ENCODE measurements at regions not wholly inside any gene's neighbourhood (a gene's known extent, or its start where the extent isn't known, plus 50 kb on each side); places are given as distances from the start of the nearest gene placed in this dataset.

DNA sequence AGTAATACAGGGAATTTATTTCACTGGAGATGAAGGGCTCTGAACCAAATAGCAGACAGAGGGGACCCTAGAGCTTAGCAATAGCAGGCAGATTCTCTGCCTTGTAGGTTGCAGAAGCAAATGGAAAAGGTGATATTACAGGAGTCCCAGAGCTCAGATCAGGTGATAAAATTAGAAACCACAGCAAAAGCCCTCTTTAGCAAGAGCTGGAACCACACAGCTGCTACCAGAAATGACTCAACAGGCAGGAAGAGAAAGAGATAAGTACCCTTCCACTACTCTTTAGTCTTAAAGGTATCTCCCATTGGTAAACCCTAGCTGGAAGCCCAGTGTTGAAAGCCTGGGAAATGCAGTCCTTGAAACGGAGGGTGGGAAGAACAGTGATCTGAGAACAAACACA is 535.6 kb upstream of the GHITM start:
- no peak for DNase-seq

DNA sequence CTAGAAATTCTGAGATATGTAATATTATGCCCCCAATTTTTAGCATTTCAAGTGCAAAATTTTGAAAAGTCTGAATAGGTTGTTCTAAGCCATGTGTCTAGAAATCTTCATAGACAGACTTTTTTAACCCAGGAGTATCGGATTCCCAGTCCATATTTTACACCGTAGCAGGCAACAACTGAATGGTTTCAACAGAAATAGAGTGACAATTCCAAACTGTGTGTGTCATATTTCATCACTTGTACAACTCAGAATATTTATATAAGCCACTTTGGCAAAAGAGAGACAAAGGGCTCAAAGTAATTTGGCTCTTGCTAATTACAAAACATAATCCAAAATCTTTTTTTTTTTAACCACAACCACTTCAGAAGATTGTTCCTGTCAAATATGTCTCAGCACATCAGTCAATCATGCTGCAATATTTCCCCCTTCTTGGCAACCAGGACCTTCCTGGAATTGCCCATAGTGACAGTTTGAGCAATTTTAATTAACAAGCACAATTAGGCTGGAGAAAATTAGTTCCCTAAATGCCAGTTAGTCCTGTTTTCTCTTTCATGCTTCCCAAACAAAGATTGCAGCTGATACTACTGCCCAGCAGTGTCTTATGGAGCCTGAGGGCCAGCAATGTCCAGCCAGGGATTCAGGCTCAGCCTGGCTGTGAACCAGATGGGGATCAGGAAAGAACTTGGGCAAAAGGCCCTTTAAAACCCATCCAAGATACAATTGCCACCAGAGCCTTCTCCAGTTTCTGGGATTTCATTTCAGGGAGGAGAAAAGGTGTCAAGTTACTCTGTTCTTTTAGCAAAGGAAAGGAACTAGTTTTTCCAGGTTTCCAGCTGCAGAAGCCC is 533.3 kb upstream of the GHITM start:
- DNase-seq, result no peak

DNA sequence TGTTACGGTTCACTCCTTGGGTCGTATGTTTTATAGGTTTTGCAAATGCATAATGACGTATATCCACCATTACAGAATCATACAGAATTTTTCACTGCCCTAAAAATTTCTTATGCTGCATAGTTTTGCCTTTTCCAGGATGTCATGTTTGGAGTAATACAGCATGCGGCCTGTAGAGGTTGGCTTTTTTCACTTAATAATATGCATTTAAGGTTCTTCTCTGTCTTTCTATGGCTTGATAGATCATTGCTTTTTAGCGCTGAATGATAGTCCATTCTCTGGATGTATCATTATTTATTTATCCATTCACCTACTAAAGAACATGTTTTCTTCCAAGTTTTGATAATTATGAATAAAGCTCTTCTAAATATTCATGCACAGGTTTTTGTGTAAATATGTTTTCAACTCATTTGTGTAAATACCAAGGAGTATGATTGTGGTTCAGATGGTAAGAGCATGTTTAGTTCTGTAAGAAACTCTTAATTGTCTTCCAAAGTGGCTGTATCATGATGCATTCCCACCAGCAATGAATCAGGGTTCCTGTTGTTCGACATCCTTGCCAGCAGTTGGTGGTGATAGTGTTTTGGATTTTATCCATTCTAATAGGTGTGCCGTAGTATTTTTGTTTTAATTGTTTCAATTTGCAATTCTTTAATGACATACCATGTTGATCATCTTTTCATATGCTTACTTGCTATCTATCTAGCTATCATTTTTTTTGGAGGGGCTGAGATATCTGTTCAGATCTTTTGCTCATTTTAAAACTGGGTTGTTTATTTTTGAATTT is 531.2 kb upstream of the GHITM start:
- DNase-seq, result no peak

DNA sequence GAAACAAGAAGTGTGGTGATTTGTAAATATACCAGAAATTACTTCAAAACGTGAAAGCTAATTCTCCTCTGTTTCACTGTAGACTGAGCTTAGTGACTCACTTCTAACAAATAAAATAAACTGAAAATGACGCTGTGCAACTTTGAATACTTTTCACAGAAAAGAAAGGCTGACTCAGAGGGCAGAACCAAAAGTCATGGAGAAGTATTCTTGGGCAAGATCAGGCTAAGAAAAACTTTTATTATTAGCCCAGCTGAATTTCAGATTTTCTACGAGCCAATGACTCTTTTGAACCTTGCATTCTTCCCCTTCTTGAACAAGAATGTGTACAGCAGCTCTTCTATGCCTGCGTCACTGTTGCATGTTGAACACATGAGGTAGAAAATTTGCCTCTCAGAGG is 527.3 kb upstream of the GHITM start:
- DNase-seq, result no peak

DNA sequence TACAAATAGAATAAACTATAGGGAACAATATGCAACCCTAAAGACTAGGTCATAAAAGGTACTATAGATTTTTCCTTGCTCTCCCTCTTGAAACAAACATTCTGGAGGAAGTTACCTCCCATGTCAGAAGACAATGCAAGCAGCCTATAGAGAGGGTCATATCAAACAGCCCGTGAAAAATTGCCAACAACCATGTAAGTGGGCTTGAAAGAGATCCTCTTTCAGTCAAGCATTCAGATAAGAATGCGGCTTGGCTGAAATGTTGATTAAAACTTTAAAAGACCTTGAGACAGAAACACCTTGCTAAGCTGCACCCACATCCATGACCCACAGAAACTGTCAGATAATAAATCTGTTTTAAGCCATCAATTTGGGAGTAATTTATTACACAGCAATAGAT is 526.6 kb upstream of the GHITM start:
- no peak for DNase-seq

DNA sequence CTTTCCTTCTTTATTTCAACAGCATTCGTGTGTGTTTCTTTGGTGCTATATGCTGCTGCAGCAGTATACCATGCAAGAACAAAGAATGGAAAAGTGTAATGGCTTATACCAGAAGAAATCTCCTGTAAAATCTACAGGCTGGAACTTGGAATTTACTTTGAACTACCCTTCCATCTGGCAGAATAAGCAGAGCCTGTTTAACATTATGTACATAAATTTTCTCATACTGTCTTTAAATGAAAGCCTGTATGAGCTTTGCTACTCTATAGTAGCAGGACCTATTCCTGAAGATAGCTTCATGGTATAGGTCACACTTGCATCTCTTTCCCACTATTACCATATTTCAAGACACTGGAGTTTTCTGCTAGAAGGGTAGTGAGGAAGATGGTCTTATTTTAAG is 522.1 kb upstream of the GHITM start:
- no peak for DNase-seq

DNA sequence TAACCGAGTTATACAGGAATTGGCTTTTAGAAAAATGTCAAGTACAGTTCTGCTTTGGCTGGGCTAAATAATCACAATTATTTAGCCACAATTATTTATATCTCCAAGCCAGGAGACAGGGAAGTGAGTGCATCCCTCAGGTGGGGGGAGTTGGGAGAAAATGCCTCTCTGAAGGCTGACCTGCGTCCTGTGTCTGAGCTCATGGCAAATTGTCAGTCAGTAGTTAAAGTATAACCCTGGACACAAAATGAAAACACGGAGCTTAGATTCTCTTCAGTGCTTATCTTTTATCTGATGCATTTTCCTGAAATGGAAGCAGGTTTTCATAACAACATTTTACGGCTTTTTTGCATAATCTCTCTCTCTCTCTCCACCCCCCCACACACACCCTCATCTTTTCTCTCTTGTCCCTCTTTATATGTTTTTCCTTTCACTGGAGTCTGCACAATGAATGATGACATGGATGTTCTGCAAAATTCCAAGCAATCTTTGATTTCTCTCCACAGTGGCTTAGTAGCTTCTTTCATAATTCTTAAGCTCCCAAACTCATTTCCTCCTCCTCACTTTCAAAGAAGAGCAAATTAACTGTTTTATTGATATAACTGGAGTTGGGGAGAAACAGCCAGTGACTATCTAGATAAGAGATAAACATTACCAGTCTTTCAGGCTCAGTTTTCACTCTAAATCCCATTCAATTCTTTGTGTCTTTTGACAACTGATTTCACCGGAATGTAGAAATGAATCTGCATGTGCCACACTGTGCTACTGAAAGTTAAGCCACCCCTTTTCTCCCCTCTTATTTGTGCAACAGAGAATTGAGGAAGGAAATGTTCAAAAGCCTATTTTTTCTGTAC is 521.4 kb upstream of the GHITM start:
- no peak for DNase-seq

DNA sequence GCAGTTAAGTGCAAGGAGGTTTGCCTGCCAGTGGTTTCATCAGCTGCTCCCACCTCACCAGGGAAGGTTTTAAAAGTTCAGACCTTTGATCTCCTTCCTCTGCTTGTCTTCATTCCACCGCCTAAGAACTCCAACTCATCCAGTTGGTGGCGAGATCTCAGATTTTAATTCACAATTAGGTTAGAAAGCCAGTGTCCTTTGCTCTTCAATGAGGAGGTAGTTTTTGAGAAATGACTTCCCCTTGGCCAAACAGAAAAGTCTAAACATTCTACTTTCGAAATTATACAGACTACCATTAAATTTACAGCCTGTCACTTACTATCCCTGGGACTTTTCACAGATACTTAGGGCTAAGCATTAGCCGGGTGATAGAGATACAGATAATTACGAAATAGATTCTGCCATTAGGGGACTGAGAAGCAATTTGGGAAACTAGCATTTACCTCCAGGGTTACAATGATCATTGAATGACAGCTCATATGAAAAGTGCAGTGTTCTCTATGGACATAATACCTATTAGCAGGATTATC is 513.4 kb upstream of the GHITM start:
- no peak for DNase-seq

DNA sequence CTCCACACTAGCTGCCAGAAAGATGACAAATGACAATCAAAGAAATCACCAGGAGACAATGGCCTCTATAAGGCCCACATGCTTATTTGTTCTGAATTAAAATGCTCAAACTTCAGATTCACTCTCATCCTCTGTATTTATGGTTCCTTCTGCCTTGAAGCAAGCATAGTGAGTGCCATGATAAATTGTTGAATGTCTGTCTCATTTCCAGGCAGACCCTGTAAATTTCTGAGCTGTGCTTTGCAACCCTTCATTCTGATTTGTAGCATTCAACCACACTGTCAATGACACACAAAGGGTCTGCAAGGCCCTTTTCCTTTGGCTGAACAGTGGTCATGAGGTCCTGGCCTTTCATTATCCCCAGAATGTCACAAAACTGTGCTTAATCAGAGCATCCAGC is 506.6 kb upstream of the GHITM start:
- no peak for DNase-seq

DNA sequence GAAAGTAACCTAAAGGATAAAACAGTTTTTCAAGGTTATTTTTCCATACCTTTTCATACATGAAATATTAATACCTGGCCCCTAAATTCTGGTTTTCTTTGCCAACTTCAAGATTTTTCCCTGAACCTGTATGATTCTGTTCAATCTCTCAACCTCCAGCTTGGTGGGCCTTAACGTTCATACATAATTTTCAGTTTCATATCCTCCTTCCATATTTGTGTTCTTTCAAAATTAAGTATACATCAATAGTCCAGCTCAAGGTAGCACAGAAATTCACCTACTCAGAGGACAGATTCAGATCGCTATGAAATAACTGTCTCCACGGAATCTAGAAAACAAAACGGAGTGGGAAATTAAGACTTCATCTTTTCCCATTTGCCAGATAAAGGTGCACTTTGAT is 505.8 kb upstream of the GHITM start:
- DNase-seq, result no peak

DNA sequence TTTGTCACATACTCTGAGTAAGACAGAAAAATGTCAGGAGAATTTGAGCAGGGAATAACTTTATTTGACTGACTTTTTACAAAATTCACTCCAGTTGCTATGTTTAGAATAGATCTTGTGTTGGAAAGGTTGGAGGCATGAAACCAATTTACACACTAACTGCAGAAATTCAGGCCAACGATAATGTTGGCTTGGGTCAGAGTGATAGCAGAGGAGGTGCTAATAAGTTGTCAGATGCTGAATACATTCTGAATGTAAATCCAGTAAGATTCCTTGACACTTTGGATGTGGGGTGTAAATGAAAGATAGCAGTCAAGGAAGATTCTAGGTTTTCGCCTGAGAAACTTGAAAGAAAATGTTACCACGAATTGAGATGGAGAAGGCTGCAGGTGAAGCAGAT is 502.5 kb upstream of the GHITM start:
- DNase-seq, result no peak

DNA sequence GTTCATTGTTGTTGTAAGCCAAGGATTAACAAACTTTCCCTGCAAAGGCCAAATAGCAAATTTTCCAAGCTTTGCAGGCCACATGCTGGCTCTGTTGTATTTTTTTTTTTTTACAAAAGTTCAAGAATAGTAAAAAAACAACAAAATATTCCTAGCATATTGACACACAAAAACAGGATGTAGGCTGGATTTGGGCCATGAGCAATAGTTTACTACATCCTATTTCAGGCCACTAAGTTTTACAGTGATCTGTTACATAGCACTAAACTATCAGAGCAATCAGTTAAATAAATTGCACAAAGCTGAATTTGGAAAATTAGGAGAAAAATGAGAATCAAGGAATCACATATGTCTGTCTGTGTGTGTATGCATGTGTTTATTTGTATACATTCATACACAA is 491.8 kb upstream of the GHITM start:
- no peak for DNase-seq

DNA sequence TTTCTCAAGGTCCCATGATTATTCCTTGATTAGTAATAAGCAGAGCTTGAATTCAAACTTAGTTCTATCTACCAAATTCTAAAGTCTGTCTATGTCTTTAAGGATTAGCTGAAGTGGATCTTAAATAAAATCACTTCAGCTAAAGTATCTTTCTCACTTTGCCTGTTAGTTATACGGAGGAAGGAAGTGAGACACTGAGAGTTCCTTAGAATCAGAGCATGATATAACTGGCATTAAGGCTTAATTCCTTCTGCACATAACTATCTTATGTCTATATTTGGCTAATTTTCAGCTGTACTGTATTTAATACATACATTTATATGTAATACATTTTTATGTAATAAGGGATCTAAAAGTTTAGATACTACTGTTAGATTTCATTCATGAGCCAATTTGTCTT is 491.1 kb upstream of the GHITM start:
- no peak for DNase-seq

DNA sequence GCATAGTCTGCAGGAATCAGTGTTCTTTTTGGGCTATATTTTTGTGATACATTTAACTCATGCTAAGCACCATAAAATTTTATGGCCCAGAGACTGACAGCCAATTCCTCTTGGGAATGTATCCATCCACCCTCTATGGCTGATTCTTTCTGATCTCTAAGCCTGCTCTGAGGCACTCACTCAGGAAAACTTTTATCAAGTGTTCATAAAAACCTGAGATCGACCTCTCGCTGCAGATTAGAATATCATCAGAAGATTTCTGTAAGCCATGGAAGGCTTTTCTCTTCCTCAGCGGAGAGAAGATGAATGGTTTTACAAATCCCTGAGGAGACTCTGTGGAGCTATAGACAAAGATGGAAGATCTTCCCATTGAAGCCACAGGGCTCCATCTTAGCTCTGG is 489.8 kb upstream of the GHITM start:
- no peak for DNase-seq

DNA sequence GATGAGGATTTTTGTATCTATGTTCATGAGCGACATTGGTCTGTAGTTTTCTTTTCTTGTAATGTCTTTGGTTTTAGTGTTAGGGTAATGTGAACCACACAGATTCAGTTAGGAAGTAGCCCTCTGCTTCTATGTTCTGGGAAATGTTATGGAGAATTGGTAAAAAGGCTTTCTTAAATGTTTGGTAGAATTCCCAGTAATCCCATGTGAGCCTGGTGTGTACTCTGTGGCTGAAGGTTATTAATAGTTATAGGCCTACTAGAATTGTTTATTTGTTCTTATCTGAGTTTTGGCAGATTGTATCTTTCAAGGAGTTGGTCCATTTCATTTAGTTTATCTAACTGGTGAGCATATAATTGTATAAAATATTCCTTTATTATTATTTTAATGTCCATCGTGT is 484.6 kb upstream of the GHITM start:
- DNase-seq, result no peak

DNA sequence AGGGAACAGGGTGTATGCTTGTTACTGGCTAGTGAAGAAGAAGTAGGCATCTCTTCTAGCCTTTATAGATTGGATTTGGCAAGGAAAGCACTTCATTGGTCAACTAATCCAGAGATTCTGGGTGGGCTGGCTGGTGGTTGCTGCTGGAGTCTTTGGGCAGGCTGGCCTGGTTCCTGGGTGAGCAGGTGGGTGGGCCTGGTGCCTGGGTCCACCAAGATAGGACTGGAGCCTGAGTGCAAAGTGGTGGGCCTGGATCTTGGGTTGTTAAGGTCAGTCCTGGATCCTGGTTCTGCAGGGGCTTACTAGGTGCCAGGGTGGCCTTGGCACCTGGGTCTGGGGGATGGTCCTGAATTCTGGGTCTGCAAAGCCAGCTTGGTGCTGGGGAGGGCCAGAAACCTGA is 482.4 kb upstream of the GHITM start:
- DNase-seq, result no peak

DNA sequence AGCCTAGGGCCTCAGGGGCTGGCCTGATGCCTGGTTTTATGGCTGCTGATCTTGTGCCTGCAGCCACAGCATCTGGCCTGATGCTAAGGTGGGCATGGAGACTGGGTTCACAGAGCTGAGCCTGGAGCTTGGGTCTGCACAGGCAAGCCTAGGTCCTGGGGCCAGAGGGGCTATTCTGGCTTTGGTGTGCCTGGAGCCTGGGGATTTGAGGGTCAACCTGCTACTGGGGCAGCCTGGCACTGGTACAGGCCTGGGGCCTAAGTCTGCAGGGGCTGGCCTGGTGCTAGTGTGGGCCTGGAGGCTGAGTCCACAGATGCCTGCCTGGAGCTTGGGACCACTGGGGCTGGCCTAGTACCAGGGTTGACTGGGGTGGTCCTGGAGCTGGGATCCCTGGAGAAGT is 481.8 kb upstream of the GHITM start:
- no peak for DNase-seq

DNA sequence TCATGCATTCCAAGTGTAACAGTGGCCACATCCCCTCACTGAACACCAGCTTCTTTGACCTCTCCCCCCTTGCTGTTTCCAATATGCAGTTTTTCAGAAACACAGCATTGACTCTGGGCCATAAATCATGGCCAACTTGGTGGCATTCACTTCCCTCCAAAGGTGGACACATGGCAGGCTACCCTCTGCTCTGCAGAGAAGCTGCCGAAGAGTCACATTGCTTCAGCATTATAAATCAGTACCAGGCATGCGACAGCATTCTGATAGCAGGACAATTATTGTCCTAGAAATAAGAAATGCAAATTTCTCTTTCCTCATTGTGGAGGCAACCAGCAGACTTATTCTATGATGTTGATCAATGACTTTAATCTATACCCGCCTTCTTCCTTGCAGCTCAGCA is 475.4 kb upstream of the GHITM start:
- no peak for DNase-seq

DNA sequence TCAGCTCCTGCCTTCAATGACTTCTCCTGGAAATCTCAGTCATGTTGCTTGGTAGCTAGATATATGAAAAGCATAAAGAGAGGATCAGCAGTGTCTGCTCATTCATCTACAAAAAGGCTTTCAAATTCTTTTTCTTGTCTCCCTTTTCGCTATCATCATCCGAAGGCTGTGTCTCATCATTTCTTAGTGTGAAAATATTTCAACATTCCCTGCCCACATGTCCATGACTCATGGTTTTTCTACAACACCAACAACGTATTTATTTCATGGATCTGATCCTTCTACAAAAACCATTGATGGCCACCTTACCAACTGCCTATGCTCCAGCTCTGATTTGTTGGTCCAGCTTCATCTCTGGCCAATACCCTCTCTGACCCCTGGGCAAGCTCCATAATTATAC is 472.5 kb upstream of the GHITM start:
- DNase-seq, result no peak

DNA sequence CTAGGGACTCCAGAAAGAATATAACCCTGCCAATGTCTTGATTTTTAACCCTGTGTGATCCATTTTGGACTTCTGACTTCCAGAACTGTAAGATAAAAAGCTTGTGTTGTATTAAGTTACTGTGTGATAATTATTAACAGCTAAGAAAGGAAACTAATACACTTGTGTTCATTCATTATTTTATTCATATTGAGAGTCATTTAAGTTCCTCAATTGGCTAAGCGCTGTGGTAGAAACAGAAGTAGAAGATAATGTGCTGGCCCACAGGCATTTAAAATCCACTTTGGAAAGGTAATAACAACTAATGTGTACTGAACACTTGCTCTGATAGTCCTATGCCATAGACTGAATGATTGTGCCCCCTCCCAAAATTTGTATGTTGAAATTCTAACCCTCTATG is 471.7 kb upstream of the GHITM start:
- no peak for DNase-seq

DNA sequence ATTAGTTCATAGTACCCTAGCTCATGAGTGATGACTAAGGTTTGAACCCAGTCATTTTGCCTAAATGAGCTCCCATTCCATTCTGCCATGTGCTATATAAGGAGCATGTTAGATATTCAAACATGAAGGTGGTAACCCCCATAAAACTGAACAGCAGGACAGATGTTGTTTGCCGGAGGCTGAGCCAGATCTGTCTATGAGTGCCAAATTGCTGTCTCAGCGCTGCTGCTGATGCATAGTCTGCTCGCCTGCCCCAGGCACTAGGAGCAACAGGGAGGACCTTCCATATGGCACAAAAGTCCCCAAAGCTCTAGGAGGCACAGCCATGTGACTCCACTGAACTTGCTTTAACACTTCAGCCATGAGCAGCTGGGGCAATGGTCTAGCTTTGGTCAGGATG is 466.0 kb upstream of the GHITM start:
- DNase-seq, result no peak

DNA sequence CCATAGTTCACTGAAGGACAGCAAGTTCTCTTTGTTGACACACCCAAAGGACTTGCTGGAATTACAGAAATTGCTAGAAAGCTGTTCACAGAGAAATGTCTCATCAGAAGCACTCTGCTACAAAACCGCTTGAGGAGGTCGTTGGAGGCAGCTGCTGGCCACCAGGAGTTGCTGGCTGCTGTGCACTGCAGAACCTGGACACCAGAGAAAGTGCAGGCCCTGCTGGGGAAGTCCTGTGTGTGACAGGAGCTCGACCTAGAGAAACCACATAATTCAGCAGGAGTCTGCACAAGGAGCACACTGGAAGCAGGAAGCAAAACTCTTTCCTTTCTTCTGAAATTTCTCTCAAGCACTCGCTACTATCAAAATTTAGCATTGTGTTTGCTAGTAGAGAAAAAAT is 461.5 kb upstream of the GHITM start:
- no peak for DNase-seq

DNA sequence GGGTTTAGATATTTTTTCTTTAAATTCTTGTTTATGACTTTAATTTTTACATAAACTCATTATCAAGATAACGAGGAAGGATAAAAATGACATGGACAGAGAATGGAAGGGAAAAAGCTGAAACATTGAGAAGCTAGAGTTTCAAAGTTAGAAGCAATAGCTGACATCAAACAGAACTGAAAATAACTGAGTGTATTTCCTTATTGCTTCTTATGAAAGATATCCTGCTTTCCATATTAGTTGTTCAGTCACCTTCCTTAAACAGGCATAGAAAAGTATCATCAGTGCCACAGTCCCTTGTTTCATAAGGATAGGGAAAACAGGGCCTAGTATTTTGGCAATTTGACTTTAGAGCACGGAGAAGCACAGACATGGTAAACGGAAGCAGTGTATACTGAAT is 460.5 kb upstream of the GHITM start:
- no peak for DNase-seq
